ENCODE measurements at regions not wholly inside any gene's neighbourhood (a gene's known extent, or its start where the extent isn't known, plus 50 kb on each side); places are given as distances from the start of the nearest gene placed in this dataset.

DNA sequence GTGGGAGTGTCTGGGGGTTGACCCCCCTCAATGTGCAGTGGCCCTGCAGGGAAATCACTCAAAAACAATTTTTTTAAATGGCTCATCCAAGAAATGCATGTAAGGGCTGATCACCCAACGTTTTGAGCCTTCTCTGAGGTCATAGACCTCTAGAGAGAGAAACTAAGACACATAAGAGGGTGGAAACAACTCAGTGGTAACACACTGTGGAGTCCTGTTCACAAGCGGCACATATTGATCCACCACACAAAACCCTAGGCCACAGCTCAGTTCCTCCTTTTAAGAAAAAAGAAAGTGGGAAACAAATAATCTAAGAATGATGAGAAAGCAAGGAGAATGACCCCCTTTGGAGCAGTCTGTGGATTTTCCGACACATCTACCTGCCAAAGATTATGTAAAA, 83.0 kb upstream of the METAP2 start:
- Mint-ChIP-seq H3K27ac (no peak overlapping the region), H3K9me3 (no peaks in the 10 kb centered on the region), H3K4me3 (no peak overlapping the region), H3K4me1 (ENCODE audit: low read depth in 2 of 2) (no peaks in the 10 kb centered on the region), H3K36me3 (ENCODE audit: insufficient read depth) (no peaks in the 10 kb centered on the region), H3K27me3 (peaks cover 16 to 50% of the 10 kb centered on the region in 2 donors)
- no peak for ATAC-seq (replicated peaks)
- no peak for DNase-seq

DNA sequence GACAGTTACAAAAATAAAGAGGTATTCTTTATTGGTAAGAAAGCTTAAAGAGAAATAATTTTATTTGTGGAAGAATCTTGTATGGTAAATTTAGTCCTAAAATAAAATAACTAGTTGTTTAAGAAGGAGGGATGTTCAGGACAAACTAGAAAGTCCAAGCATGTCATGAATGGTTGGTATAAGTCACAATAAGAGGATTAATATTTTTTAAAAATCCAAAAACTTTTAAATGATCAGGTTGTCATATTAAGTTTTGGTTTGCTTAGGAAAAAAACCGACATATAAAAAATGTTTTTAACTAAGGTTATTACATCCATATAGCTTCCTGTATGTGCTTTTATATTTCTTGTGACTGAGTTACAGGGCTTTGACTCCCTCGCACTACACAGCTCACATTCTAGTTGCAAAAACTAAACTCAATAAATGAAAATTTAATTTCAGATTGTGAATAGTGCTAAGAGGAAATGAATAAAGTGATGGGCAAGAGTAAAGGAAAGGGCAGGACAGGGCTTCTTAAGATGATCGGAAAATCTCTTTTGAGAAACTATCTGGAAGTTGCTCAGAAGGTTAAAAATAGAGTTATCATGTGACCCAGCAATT, 80.7 kb upstream of the METAP2 start:
- no peaks in the 10 kb centered on the region for H3K36me3 Mint-ChIP-seq (ENCODE audit: insufficient read depth)
- no peak overlapping the region for H3K27ac Mint-ChIP-seq
- DNase-seq (no peak), ATAC-seq (replicated peaks) (no peak)
- H3K27me3 Mint-ChIP-seq: peaks cover 30 to 68% of the 10 kb centered on the region in 2 donors
- H3K9me3 Mint-ChIP-seq: no peaks in the 10 kb centered on the region
- H3K4me3 Mint-ChIP-seq: no peak overlapping the region
- no peaks in the 10 kb centered on the region for H3K4me1 Mint-ChIP-seq (ENCODE audit: low read depth in 2 of 2)

DNA sequence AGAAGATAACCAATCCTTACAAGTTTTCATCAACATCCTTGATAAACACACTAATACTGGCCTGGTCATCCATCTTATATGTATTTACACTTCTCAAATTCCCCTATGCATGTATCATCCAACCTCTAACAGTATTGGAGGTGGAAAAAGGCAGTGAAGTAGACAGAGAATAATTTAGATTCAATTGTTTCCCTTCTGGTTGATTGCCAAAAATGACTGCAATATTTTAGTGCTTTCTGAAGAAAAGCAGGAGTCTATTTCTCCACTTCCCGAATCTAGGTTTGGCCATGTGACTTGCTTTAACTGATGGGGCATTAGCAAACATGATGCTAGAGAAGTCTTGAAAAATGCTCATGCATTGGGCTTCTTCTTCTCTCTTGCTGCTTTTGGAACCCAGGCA, 78.3 kb upstream of the METAP2 start:
- DNase-seq: no peak
- no peaks in the 10 kb centered on the region for H3K36me3 Mint-ChIP-seq (ENCODE audit: insufficient read depth)
- no peak overlapping the region for H3K4me3 Mint-ChIP-seq
- no peak for ATAC-seq (replicated peaks)
- H3K4me1 Mint-ChIP-seq (ENCODE audit: low read depth in 2 of 2): no peaks in the 10 kb centered on the region
- peaks cover 32 to 66% of the 10 kb centered on the region in 2 donors for H3K27me3 Mint-ChIP-seq
- H3K27ac Mint-ChIP-seq: no peak overlapping the region
- H3K9me3 Mint-ChIP-seq: no peaks in the 10 kb centered on the region

DNA sequence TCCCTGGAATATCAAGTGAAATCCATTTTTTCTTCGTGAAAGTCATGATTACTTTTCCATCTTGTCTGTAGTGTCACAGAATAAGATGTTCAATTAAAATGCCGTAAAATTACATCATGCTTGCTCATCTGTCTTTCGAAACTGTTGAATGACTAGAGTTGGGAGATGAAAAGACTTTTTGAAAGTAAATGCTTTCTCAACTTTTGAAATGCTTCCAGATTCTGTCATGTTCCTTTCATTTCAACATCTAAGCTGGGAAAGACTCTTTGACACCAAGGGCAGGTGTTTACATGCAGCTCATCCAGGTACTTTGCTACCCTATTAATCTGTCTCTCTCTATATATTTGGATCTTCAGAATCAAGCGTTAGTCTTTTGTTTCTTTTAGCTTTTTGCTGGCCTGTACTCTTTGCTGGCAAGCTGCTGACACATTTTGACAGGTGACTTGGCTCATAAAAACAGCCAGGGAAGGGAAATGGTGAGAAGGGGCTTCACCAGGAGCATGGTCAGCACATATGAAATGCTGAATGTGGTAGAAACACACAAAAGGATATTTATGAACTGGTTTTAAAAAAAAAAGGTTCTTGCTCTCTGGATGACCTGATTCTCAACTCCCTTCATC, 77.0 kb upstream of the METAP2 start:
- no peaks in the 10 kb centered on the region for H3K9me3 Mint-ChIP-seq
- ATAC-seq (replicated peaks) (no peak), DNase-seq (no peak)
- H3K27ac Mint-ChIP-seq: no peak overlapping the region
- H3K27me3 Mint-ChIP-seq: peaks cover 41 to 73% of the 10 kb centered on the region in 2 donors
- H3K4me1 Mint-ChIP-seq (ENCODE audit: low read depth in 2 of 2): no peaks in the 10 kb centered on the region
- no peak overlapping the region for H3K4me3 Mint-ChIP-seq
- H3K36me3 Mint-ChIP-seq (ENCODE audit: insufficient read depth): no peaks in the 10 kb centered on the region

DNA sequence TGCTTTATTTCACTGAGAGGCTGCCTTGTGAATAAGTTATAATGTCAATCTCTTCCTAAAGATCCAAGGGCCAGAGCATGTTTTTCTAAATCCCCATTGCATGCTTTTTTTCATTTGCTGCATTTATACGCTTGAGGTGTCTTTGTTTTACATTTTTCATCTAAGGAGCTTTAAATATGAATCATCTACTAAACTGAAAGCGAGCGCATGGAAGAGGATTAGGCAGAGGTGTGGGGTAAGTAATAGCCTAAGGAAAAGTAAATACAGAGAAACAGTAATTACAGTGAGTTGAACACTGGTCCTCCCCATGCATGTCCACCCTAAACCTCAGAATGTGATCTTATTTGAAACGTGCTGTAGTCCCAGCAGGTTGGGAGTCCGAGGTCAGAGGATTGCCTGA, 76.4 kb upstream of the METAP2 start:
- no peaks in the 10 kb centered on the region for H3K4me1 Mint-ChIP-seq (ENCODE audit: low read depth in 2 of 2)
- ATAC-seq (replicated peaks) (no peak), DNase-seq (no peak)
- H3K27ac Mint-ChIP-seq: no peak overlapping the region
- H3K27me3 Mint-ChIP-seq: peaks cover 42 to 76% of the 10 kb centered on the region in 2 donors
- H3K36me3 Mint-ChIP-seq (ENCODE audit: insufficient read depth): no peaks in the 10 kb centered on the region
- no peaks in the 10 kb centered on the region for H3K9me3 Mint-ChIP-seq
- H3K4me3 Mint-ChIP-seq: no peak overlapping the region

DNA sequence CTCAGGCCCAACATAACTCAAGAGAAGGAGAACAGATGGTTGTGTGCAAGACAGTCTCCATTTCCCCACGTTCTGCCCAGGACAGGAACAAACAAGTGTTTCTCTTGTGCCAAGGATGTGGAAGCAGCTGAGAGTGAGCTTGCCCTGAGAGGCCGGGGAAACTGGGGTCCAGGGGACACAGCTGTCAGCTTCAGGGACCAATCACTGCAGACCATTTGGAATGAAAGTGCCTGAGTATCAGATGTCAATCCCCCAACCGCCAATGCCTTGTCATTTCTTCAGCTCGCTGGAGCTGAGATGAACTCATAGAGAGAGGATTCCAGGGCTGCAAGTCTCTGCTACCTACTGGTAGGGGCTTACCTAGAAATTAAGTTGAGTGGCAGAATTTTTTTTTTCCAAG, 71.9 kb upstream of the METAP2 start:
- Mint-ChIP-seq H3K9me3 (no peaks in the 10 kb centered on the region), H3K36me3 (ENCODE audit: insufficient read depth) (no peaks in the 10 kb centered on the region)

DNA sequence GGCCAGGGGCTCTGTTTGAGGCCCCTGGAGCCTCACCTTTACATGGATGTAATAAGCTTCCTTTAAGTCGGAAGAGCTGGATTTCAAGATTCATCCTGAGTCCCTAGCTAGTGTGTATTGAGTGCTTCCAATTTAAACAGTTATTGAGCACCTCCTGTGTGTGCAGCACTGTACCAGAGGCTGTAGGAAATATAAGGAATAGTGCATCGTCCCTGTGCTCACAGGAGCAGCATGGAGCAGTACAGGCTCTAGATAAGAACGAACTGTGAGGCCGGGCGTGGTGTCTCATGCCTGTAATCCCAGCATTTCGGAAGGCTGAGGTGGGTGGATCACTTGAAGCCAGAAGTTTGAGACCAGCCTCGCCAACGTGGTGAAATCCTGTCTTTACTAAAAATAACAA, 65.8 kb upstream of the METAP2 start:
- DNase-seq (no peak), ATAC-seq (replicated peaks) (no peak)
- Mint-ChIP-seq H3K27me3 (peaks cover 28% of the 10 kb centered on the region in 2 donors), H3K4me1 (ENCODE audit: low read depth in 2 of 2) (peaks cover 0 to 4% of the 10 kb centered on the region in 2 donors), H3K27ac (no peak overlapping the region), H3K9me3 (no peaks in the 10 kb centered on the region), H3K4me3 (no peak overlapping the region), H3K36me3 (ENCODE audit: insufficient read depth) (peaks cover 5% of the 10 kb centered on the region)

More for the DNA sequence above, 71.9 kb upstream of the METAP2 start:
- Mint-ChIP-seq H3K27ac (no peak overlapping the region), H3K4me1 (ENCODE audit: low read depth in 2 of 2) (no peaks in the 10 kb centered on the region), H3K27me3 (peaks cover 18 to 38% of the 10 kb centered on the region in 2 donors), H3K4me3 (no peak overlapping the region)
- DNase-seq (no peak), ATAC-seq (replicated peaks) (no peak)

DNA sequence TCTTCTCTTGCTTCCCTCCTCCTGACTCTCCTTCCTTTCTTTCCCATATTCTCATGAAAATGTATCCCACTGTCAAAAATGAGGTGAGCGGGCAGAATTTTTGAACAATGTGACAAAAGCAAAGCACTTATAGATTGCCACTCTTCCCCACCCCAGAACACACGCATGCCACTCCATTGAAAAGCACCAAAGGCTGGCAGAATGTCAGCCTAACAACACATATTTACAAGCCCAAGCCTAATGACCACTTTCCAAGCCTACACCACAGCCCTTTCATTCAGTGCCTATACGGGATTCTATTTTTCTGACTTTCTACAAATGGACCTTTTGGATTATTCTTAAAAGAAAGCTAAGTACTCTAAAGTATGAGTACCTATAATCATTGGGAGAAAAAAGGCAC, 62.9 kb upstream of the METAP2 start:
- DNase-seq: no peak
- H3K27ac Mint-ChIP-seq: no peak overlapping the region
- H3K27me3 Mint-ChIP-seq: peaks cover 28% of the 10 kb centered on the region in 2 donors
- peaks cover 6% of the 10 kb centered on the region for H3K36me3 Mint-ChIP-seq (ENCODE audit: insufficient read depth)
- no peak for ATAC-seq (replicated peaks)
- H3K4me3 Mint-ChIP-seq: no peak overlapping the region
- no peaks in the 10 kb centered on the region for H3K9me3 Mint-ChIP-seq
- H3K4me1 Mint-ChIP-seq (ENCODE audit: low read depth in 2 of 2): peaks cover 0 to 4% of the 10 kb centered on the region in 2 donors

DNA sequence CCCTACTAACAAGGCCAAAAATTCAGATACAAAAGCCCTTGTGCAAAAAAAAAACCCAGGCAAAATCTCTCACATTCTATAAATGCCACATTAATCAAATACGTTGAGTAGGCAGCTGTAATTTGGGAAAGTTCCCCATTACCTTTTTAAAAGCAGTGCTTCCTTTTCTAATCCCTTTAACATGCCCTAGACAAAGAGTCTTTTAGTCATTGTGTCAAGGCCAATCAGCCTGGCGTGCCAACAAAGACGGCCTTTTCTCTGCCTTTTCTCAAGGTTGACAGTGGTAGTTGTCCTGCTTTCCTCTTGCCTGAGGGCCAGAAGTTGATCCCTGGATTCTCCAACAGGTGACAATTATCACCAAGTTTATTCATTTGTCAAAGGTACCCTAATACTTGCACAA, 62.5 kb upstream of the METAP2 start:
- Mint-ChIP-seq H3K27ac (no peak overlapping the region), H3K4me1 (ENCODE audit: low read depth in 2 of 2) (peaks cover 0 to 4% of the 10 kb centered on the region in 2 donors), H3K36me3 (ENCODE audit: insufficient read depth) (peaks cover 6% of the 10 kb centered on the region), H3K9me3 (no peaks in the 10 kb centered on the region), H3K27me3 (peaks cover 28% of the 10 kb centered on the region in 2 donors), H3K4me3 (no peak overlapping the region)
- DNase-seq (no peak), ATAC-seq (replicated peaks) (no peak)

DNA sequence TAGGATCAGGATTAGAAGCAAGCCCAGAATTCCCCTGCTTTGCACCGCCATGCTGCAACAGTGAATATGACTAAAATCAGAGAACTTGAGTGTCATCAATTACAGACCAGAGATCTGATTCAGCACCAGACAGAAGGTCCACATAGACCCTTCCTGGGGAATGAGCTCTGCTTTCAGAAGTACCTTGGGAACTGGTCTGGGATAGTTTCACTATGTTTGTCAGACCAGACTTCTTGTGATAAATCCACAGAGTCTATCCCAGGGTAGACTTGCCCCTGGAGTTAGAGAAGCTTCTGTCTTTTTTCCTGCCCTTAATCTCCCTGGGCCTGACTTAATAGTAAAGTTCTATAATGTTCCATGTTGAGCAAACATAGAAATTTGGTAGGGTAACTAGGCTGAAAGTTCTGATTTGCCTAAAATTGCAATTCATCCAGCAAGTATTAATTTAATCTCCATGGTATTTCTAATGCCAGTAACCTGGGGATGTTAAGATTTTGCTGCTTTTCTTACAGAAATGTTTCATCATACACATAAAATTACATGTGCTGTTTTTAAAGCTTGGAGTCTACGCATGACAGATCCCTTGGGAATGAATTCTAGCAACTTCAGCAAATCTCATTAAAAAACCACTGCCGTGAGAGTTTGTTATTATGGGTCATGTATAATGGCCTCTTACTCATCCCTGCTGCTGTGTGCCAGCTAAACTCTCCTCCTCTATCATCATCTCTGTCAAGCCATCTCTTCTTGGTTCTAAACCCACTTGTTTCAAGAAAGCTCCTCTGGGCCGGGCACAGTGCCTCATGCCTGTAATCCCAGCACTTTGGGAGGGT, 61.3 kb upstream of the METAP2 start:
- no peaks in the 10 kb centered on the region for H3K9me3 Mint-ChIP-seq
- no peak for DNase-seq
- no peak overlapping the region for H3K27ac Mint-ChIP-seq
- peaks cover 0 to 4% of the 10 kb centered on the region in 2 donors for H3K4me1 Mint-ChIP-seq (ENCODE audit: low read depth in 2 of 2)
- ATAC-seq (replicated peaks): no peak
- H3K4me3 Mint-ChIP-seq: no peak overlapping the region
- peaks cover 7% of the 10 kb centered on the region for H3K36me3 Mint-ChIP-seq (ENCODE audit: insufficient read depth)
- H3K27me3 Mint-ChIP-seq: peaks cover 25 to 27% of the 10 kb centered on the region in 2 donors

DNA sequence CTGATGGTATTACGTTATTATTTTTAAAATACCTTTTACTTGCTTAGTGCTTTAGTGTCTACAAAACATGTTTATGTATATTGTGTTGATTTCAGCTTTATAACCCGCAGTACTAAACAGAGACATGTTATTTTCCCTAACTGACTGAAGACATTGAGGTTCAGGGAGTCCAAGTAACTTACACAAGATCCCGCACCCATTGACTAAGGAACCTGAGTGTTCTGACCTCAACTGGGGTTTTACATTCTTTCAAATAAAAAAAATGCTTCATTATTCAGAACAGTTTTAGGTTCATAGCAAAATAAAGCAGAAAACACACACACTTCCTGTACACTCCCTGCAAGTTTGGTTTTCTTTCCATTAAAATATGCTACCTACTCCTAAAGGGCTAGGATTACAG, 60.4 kb upstream of the METAP2 start:
- Mint-ChIP-seq H3K27me3 (peaks cover 17 to 22% of the 10 kb centered on the region in 2 donors), H3K4me3 (no peak overlapping the region), H3K9me3 (no peaks in the 10 kb centered on the region), H3K36me3 (ENCODE audit: insufficient read depth) (peaks cover 6% of the 10 kb centered on the region), H3K4me1 (ENCODE audit: low read depth in 2 of 2) (no peaks in the 10 kb centered on the region), H3K27ac (no peak overlapping the region)
- DNase-seq (no peak), ATAC-seq (replicated peaks) (no peak)

DNA sequence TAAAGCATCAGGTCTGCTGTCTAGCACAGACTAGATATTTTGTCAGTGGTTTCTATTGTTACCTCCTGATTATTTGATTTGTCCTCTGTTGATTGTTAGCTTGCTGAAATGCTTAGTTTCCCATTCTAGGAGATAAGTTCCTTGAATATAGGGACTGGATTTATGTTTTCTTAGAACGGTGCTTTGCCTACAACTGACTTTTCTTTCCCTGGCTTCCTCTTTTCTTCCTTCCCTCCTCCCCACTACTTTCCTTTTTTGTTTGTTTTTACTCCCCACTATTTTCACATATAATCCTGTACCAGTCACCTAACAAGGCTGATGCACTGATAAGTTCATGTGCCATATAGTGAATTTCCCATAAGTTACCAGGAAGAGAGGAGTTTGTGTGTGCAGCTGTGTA, 58.5 kb upstream of the METAP2 start:
- H3K4me3 Mint-ChIP-seq: no peak overlapping the region
- peaks cover 6% of the 10 kb centered on the region for H3K36me3 Mint-ChIP-seq (ENCODE audit: insufficient read depth)
- ATAC-seq (replicated peaks): no peak
- H3K9me3 Mint-ChIP-seq: no peaks in the 10 kb centered on the region
- H3K4me1 Mint-ChIP-seq (ENCODE audit: low read depth in 2 of 2): no peaks in the 10 kb centered on the region
- DNase-seq: no peak
- peaks cover 0 to 11% of the 10 kb centered on the region in 2 donors for H3K27me3 Mint-ChIP-seq
- H3K27ac Mint-ChIP-seq: no peak overlapping the region

DNA sequence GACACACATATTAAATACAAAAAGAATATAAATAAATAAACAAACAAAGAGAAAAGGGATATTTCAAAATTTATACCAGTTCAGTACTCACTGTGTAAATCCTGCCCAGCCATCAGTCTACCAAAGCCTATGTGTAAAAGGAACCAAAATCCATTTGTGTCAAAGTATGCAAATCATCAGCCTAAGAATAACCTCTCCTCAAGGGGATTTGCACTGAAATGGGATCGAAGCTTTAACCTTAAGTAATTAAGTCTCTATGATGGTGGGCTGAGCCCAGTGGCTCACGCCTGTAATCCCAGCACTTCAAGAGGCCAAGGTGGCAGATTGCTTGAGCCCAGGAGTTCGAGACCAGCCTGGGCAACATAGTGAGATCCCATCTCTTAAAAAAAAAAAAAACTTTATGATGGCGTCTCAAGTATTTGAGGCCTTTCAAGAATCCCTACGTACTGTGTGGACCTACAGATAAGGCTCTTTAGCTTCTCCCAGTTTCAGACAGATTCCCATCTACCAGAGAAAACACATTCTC, 57.8 kb upstream of the METAP2 start:
- H3K4me1 Mint-ChIP-seq (ENCODE audit: low read depth in 2 of 2): no peaks in the 10 kb centered on the region
- peaks cover 0 to 7% of the 10 kb centered on the region in 2 donors for H3K27me3 Mint-ChIP-seq
- no peaks in the 10 kb centered on the region for H3K9me3 Mint-ChIP-seq
- peaks cover 6% of the 10 kb centered on the region for H3K36me3 Mint-ChIP-seq (ENCODE audit: insufficient read depth)
- no peak overlapping the region for H3K4me3 Mint-ChIP-seq
- ATAC-seq (replicated peaks) (no peak), DNase-seq (no peak)
- no peak overlapping the region for H3K27ac Mint-ChIP-seq

DNA sequence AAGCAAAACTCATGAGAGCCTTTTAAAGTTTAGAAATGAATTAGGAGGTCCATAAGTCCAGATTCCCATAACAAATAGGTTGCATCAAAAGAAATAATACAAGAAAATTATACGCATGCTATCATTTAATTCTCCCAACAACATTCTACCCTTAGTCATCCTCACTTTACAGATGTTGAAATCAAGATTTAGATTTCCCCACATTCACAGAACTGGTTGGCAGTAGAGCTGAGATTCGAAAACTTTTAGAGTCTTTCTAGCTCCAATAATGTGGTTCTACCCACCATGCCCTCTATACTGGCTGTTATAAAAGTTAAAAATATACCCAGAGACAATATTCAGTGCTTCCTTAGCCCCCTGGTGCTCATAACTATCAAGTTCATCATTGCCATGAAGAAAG, 56.6 kb upstream of the METAP2 start:
- Mint-ChIP-seq H3K27me3 (no peaks in the 10 kb centered on the region), H3K4me1 (ENCODE audit: low read depth in 2 of 2) (no peaks in the 10 kb centered on the region), H3K9me3 (no peaks in the 10 kb centered on the region), H3K36me3 (ENCODE audit: insufficient read depth) (peaks cover 6% of the 10 kb centered on the region), H3K27ac (no peak overlapping the region), H3K4me3 (no peak overlapping the region)
- ATAC-seq (replicated peaks) (no peak), DNase-seq (no peak)
